SHP77 (cell line): ENCODE measurements at regions not wholly inside any gene's neighbourhood (a gene's known extent, or its start where the extent isn't known, plus 50 kb on each side); places are given as distances from the start of the nearest gene placed in this dataset.

Source experiments
- DNase-seq, 2 experiments: peaks; one replicate each; lab custom pipeline; 2025; lab: John Stamatoyannopoulos, UW

DNA sequence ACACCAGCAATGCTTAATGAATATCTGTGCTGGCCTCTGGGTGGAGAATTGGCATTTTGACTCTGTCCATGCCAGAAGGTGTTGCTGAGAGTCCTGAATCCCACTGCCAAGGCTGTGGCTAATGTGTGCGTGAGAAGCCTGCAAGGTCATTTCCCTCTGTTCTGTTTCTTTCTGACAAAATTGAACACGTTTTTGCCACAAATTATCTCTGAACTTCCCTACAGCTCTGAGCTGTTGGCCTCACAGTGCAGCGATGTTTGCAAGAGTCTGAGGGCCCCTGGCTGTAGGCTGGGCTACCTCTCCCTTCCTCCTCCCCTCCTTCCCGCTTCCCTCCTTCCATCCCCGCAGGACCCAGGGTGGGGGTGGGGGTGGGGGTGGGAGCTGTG lies 154.1 kb upstream of the HS6ST1 start:
- no peak for DNase-seq

DNA sequence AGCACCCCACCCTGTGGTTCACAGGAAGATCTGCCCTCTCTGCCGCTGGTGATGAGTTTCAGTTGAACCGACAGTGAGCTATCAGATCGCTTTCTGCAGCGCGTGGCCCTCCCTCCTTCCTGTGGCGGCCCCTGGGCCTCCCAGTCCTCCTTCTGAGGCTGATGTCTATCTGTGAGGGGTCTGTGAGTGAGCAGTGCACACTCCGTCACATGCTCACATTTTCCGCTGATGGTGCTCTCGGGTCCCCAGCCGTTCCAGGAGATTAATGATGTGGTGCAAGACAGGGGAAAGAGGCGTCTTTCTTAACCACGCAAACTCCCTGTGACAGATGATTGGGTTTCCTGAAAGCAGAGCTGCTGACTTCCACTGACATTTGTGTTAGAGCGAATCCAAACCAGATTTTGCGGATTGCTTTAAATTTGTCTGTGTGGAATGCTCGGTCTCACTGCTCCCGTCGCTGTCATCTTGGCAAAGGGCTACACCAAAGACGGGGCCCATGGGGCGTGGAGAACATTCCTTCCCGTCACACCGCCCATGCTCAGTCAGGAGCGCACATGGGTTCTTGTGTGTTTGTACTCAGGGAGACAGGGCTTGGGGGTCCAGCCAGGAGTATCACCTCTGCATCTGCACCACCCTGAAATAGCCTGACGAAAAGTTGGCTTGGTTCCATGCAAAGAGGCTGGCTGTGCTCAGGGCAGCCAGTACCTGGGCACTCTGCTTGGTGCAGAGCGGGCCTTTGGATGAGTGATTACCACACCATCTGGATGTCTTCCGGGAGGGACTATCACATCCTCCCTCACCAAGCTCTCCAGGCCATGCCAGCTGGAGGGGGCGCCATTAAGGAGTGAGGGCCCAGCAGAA lies 154.7 kb upstream of the HS6ST1 start:
- no peak for DNase-seq

GRCh38 chr2:128474036-128474955 lies 155.6 kb upstream of the HS6ST1 start:
- no peak for DNase-seq

GRCh38 chr2:128474962-128475361 lies 156.3 kb upstream of the HS6ST1 start:
- DNase-seq = no peak

GRCh38 chr2:128475427-128476211 lies 157.0 kb upstream of the HS6ST1 start:
- DNase-seq = no peak

- DNase-seq = no peak
Measured at GRCh38 chr2:128477026-128477820, 158.6 kb upstream of the HS6ST1 start.

DNA sequence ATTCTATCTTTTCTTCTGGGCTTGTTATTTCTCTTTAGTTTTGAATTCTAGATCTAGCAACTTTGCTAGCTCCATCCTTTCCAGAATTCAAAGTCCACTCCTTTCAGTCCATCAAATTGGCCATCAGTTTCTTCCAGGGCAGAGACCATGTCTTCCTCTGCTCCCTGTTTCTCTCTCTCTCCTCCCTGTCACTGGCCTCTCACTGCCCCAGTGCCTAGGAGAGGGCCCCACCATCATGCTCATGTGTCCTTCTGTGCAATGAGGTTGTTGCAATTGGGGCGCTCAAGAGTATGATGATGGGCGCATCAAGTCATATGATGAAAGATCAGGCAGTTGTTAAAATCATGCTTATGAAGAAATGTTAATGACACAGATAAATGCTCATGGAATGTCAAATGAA lies 159.2 kb upstream of the HS6ST1 start:
- no peak for DNase-seq

DNA sequence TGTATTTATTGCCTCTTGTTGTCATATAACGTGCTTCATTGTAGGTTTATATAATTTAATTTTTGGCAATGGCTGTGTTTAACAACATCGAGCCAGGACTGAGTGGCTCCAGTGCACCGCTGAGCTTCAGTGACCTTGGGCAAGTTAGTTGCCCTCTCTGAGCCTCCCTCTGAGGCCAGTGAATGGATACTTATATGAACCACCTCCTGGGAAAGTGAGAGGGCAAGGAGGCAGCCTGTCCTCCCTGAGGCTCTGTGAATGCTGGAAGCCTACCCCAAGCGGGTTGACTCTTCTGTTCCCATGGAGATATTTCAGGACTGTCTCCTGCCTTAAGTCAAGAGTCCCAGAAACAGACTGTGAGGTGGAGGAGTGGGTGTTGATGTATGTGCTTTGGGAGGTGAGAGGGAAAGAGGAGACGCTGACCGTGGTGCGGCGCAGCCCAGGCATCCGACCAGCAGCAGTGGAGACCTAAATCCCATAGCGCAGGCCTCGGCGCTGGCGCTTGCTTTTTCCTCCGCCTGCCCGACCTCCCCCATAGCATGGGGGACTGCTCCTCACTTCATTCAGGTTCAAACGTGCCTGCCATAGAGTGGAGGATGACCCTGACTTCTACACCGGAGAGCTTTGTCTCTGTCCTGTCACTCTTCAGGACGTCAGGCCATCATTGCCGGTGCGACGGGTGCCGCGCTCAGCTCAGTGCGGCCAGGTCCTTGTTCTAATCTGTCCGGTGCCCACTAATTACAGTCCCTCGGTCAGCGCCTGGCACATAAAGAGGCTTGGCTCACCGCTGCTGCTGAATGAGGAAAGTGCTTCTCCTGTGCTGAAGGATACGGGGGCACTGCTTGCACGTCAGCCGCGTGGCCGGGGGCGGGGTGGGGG lies 167.3 kb upstream of the HS6ST1 start:
- no peak for DNase-seq

DNA sequence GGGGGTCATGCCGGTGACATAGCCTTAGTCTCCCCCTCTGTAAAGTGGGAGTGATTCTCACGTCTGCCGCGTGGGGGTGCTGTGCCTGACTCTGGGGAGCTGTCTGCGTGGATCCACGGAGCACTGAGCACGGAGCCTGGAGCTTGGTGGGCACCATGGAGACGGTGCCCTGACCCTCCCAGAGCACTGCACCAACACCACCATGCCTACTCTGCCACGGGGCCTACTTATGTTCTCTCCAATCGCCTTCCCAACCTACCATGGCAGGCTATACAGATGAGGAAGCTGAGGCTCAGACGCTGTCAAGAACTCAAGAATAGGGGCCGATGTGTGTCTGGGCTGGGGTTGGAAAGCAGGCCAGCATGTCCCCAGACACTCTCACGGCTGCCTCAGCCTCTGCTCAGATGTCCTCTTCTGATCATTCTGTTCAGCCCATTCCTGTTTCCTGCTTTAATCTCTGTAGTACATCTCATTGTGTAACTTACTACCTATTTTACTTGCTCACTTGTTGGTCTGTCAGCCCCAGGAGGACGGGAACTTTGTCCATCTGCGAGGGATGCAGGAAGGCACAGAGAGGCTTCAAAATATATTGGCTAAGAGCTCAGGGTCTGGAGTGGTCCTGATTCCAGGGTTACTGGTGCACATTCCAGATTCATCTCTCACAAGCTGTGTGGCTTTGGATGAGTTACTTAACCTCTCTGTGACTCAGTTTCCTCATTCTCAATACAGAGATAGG lies 168.1 kb upstream of the HS6ST1 start:
- no peak for DNase-seq

GRCh38 chr2:128487650-128488387 lies 169.2 kb upstream of the HS6ST1 start:
- no peak for DNase-seq

DNA sequence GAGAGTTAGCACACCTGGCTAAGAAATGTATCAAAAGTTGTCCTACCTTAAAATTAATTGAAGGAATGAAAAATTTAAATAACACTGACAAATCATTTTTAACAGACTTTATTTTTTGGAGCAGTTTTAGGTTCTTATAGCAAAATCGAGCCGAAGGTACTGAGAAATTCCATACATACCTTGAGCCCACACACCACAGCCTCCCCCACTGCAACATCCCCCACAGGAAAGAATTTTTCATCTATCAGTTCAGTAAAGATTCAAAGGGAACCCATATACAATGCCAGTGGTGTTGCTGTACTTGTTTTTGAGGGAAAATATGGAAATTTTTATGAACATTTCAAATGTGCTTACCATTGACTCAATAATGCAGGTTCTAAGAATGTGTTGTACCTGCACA lies 169.8 kb upstream of the HS6ST1 start:
- DNase-seq = no peak

GRCh38 chr2:128489526-128490273 lies 171.0 kb upstream of the HS6ST1 start:
- no peak for DNase-seq

GRCh38 chr2:128490321-128490720 lies 171.7 kb upstream of the HS6ST1 start:
- DNase-seq = no peak

GRCh38 chr2:128490881-128491691 lies 172.4 kb upstream of the HS6ST1 start:
- no peak for DNase-seq

DNA sequence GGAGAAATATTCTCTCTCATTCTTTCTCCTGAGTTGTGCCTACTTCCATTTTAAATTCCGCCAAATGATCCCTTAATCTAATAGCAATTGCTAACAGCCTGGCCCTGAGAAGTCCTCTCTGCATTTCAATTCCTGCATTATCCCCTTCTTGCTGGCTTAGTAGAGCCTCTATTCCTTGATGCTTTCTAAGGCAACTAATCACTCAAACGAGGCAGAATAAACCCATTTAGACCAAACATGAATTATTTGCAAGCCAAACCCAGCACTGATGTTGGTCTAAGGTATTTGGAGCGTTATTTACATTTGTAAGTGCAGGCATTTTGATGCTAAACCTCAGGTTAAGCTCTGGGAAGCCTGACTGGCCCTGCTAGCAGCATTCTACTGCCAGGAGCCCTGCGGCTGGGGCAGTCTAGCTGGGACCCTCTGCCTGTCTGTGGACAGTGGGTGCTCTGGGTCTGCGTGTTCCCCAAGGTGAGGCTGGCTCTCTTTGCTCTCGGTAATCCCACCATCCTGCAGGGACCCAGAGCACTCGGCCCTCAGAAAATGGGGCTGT lies 173.1 kb upstream of the HS6ST1 start:
- no peak for DNase-seq

GRCh38 chr2:128492966-128493811 lies 174.5 kb upstream of the HS6ST1 start:
- DNase-seq = no peak
